Neuronal stem cell (in vitro differentiated cells): ENCODE measurements at regions not wholly inside any gene's neighbourhood (a gene's known extent, or its start where the extent isn't known, plus 50 kb on each side); places are given as distances from the start of the nearest gene placed in this dataset.

ENCODE experiments used
- DNase-seq: peaks from one replicate; pipeline ENCODE4 v3.0.0-alpha.2; 2013; ENCODE audit warnings: low spot score
- H2AFZ ChIP-seq: one replicate; pipeline ENCODE4 v1.6.1; 2013; ENCODE audit warnings: mild to moderate bottlenecking, low read length, inconsistent platforms
- H2AK5ac ChIP-seq: 2 replicates; pipeline ENCODE4 v1.6.1; 2013; ENCODE audit warnings: low read depth, mild to moderate bottlenecking, inconsistent platforms, low read length, moderate library complexity, mixed read lengths
- H2BK120ac ChIP-seq: 2 replicates; pipeline ENCODE4 v1.6.1; 2013; ENCODE audit warnings: low read depth, mild to moderate bottlenecking, inconsistent platforms, low read length, moderate library complexity, mixed read lengths
- H2BK12ac ChIP-seq: one replicate; pipeline ENCODE4 v1.6.1; 2013; ENCODE audit warnings: low read length, inconsistent platforms
- H2BK15ac ChIP-seq: 2 replicates; pipeline ENCODE4 v1.6.1; 2013; ENCODE audit warnings: mild to moderate bottlenecking, low read length, inconsistent platforms, mixed read lengths
- H2BK5ac ChIP-seq: one replicate; pipeline ENCODE4 v1.6.1; 2013; ENCODE audit warnings: inconsistent platforms, mild to moderate bottlenecking, low read length, moderate library complexity
- H3K14ac ChIP-seq: one replicate; pipeline ENCODE4 v1.6.1; 2013; ENCODE audit warnings: low read length, inconsistent platforms
- H3K18ac ChIP-seq: 2 replicates; pipeline ENCODE4 v1.6.1; 2013; ENCODE audit warnings: low read length, inconsistent platforms
- H3K23ac ChIP-seq: 2 replicates; pipeline ENCODE4 v1.6.1; 2013; ENCODE audit warnings: low read depth, mild to moderate bottlenecking, mixed read lengths, low read length, inconsistent platforms; ENCODE audit not compliant: poor library complexity
- H3K27ac ChIP-seq: replicated peaks from 3 replicates; pipeline ENCODE4 v1.5.1; 2013; ENCODE audit warnings: low read length, inconsistent platforms
- H3K27me3 ChIP-seq, 3 experiments: 2 replicates each; pipeline ENCODE4 v1.6.1; 2013; ENCODE audit warnings: low read length in 3 of 3, mild to moderate bottlenecking in 2 of 3, inconsistent platforms in 1 of 3, low read depth in 1 of 3, mixed read lengths in 1 of 3, moderate library complexity in 1 of 3; ENCODE audit not compliant: control insufficient read depth in 3 of 3, insufficient read depth in 3 of 3
- H3K36me3 ChIP-seq, 2 donors: replicated peaks in 1 of 2; 2 replicates each; pipeline ENCODE4 v1.6.1; 2013; ENCODE audit warnings: low read length in 2 of 2; ENCODE audit not compliant: control insufficient read depth in 2 of 2, insufficient read depth in 2 of 2
- H3K4ac ChIP-seq: 2 replicates; pipeline ENCODE4 v1.6.1; 2013; ENCODE audit warnings: inconsistent platforms, mild to moderate bottlenecking, low read length, moderate library complexity
- H3K4me1 ChIP-seq, 2 donors: 1 replicate in 1 of 2; 2 replicates in 1 of 2; pipeline ENCODE4 v1.6.1; 2013; ENCODE audit warnings: low read length in 2 of 2, low read depth in 1 of 2; ENCODE audit not compliant: control insufficient read depth in 2 of 2, insufficient read depth in 1 of 2
- H3K4me2 ChIP-seq: one replicate; pipeline ENCODE4 v1.6.1; 2013; ENCODE audit warnings: mild to moderate bottlenecking, low read length, inconsistent platforms; ENCODE audit not compliant: insufficient read depth, poor library complexity, severe bottlenecking
- H3K4me3 ChIP-seq, 2 donors: 2 replicates each; pipeline ENCODE4 v1.5.1; 2013; ENCODE audit warnings: low read length in 2 of 2, mild to moderate bottlenecking in 2 of 2, inconsistent platforms in 1 of 2, moderate library complexity in 1 of 2
- H3K79me1 ChIP-seq: one replicate; pipeline ENCODE4 v1.6.1; 2013; ENCODE audit warnings: low read depth, mild to moderate bottlenecking, inconsistent platforms, low read length, moderate library complexity
- H3K9ac ChIP-seq: one replicate; pipeline ENCODE4 v1.6.1; 2013; ENCODE audit warnings: mild to moderate bottlenecking, low read depth, low read length, inconsistent platforms; ENCODE audit not compliant: poor library complexity
- H3K9me3 ChIP-seq, 2 donors: replicated peaks in 1 of 2; 2 replicates each; pipeline versions ENCODE3 to v1.6.1; 2013; ENCODE audit warnings: low read length in 2 of 2, mild to moderate bottlenecking in 2 of 2, inconsistent platforms in 1 of 2, low read depth in 1 of 2, mixed read lengths in 1 of 2, moderate library complexity in 1 of 2; ENCODE audit not compliant: control insufficient read depth in 2 of 2, insufficient read depth in 1 of 2
- H4K8ac ChIP-seq: one replicate; pipeline ENCODE4 v1.6.1; 2013; ENCODE audit warnings: low read depth, mild to moderate bottlenecking, inconsistent platforms, low read length, moderate library complexity
- H4K91ac ChIP-seq: one replicate; pipeline ENCODE4 v1.6.1; 2013; ENCODE audit warnings: low read length, low read depth, mild to moderate bottlenecking, inconsistent platforms; ENCODE audit not compliant: poor library complexity
- WGBS, 2 donors: extraction: QIAGEN DNeasy Blood & Tissue Kit; methylation state at CpG; one replicate each; pipeline ENCODE4 v1.1.7; 2013; ENCODE audit warnings: missing lambda C conversion rate in 2 of 2, mixed read lengths in 1 of 2; ENCODE audit not compliant: insufficient read length in 2 of 2, insufficient replicate concordance in 1 of 2; ENCODE audit errors: extremely low coverage in 2 of 2; 5-methylcytosine and 5-hydroxymethylcytosine counted together

GRCh38 chr14:87805315-87805723, 187.7 kb downstream of the GALC start:
- Histone ChIP-seq H2BK15ac (no peak overlapping the region), H2AK5ac (no peak overlapping the region), H4K8ac (no peak overlapping the region), H3K4ac (no peak overlapping the region), H3K9me3 (peaks cover 0 to 3% of the 10 kb centered on the region in 2 donors), H3K27me3 (no peaks in the 10 kb centered on the region), H3K4me3 (no peak overlapping the region), H3K18ac (no peak overlapping the region), H3K27ac (no peak overlapping the region), H2BK12ac (no peak overlapping the region), H3K14ac (no peak overlapping the region), H2AFZ (no peak overlapping the region), H3K4me2 (no peak overlapping the region), H3K4me1 (no peaks in the 10 kb centered on the region), H3K79me1 (no peaks in the 10 kb centered on the region), H2BK120ac (no peak overlapping the region), H3K9ac (no peak overlapping the region), H4K91ac (no peak overlapping the region), H3K23ac (no peak overlapping the region), H2BK5ac (no peak overlapping the region), H3K36me3 (no peaks in the 10 kb centered on the region)
- DNase-seq: no peak
- no CpG with 5 or more reads among the region's 4 CpGs for WGBS, 2 donors

GRCh38 chr14:87800216-87800615, 192.8 kb downstream of the GALC start:
- no peak overlapping the region for H3K27ac ChIP-seq
- H2BK12ac ChIP-seq: no peak overlapping the region
- no peak overlapping the region for H3K4me2 ChIP-seq
- H3K4me3 ChIP-seq: no peak overlapping the region
- H3K9ac ChIP-seq: no peak overlapping the region
- no peak overlapping the region for H4K8ac ChIP-seq
- no peaks in the 10 kb centered on the region for H3K27me3 ChIP-seq
- H3K23ac ChIP-seq: no peak overlapping the region
- H3K36me3 ChIP-seq: no peaks in the 10 kb centered on the region
- no peak overlapping the region for H4K91ac ChIP-seq
- no peak for DNase-seq
- H2AK5ac ChIP-seq: no peak overlapping the region
- no peak overlapping the region for H3K18ac ChIP-seq
- H3K4me1 ChIP-seq: peaks cover 0 to 3% of the 10 kb centered on the region in 2 donors
- H2BK15ac ChIP-seq: no peak overlapping the region
- H2AFZ ChIP-seq: no peak overlapping the region
- no peak overlapping the region for H2BK120ac ChIP-seq
- H3K14ac ChIP-seq: no peak overlapping the region
- no peak overlapping the region for H3K4ac ChIP-seq
- H3K9me3 ChIP-seq: peaks cover 0 to 5% of the 10 kb centered on the region in 2 donors
- no peak overlapping the region for H2BK5ac ChIP-seq
- no peaks in the 10 kb centered on the region for H3K79me1 ChIP-seq

GRCh38 chr14:87799400-87799799, 193.6 kb downstream of the GALC start:
- H3K36me3 ChIP-seq: no peaks in the 10 kb centered on the region
- no peak overlapping the region for H2BK5ac ChIP-seq
- H3K27ac ChIP-seq: no peak overlapping the region
- H3K27me3 ChIP-seq: no peaks in the 10 kb centered on the region
- H3K9me3 ChIP-seq: peaks cover 0 to 3% of the 10 kb centered on the region in 2 donors
- no peaks in the 10 kb centered on the region for H3K79me1 ChIP-seq
- H4K91ac ChIP-seq: no peak overlapping the region
- no peak overlapping the region for H2AK5ac ChIP-seq
- no peak overlapping the region for H3K14ac ChIP-seq
- H3K23ac ChIP-seq: no peak overlapping the region
- H3K9ac ChIP-seq: no peak overlapping the region
- no peak for DNase-seq
- WGBS, 2 donors: no CpG with 5 or more reads among the region's 3 CpGs
- H3K4me1 ChIP-seq: peaks cover 0 to 3% of the 10 kb centered on the region in 2 donors
- H4K8ac ChIP-seq: no peak overlapping the region
- H2BK12ac ChIP-seq: no peak overlapping the region
- H2AFZ ChIP-seq: no peak overlapping the region
- H3K4ac ChIP-seq: no peak overlapping the region
- H3K4me2 ChIP-seq: no peak overlapping the region
- no peak overlapping the region for H3K4me3 ChIP-seq
- no peak overlapping the region for H2BK15ac ChIP-seq
- no peak overlapping the region for H2BK120ac ChIP-seq
- H3K18ac ChIP-seq: no peak overlapping the region

- Histone ChIP-seq H3K27me3 (no peaks in the 10 kb centered on the region), H2BK5ac (no peak overlapping the region), H3K36me3 (no peaks in the 10 kb centered on the region), H3K9me3 (peaks cover 0 to 3% of the 10 kb centered on the region in 2 donors), H3K18ac (no peak overlapping the region), H4K91ac (no peak overlapping the region), H2BK120ac (no peak overlapping the region), H3K4me3 (no peak overlapping the region), H2BK12ac (no peak overlapping the region), H3K4ac (no peak overlapping the region), H2AK5ac (no peak overlapping the region), H2BK15ac (no peak overlapping the region), H3K27ac (no peak overlapping the region), H3K14ac (no peak overlapping the region), H3K4me1 (peaks cover 0 to 3% of the 10 kb centered on the region in 2 donors), H3K9ac (no peak overlapping the region), H3K79me1 (no peaks in the 10 kb centered on the region), H3K4me2 (no peak overlapping the region), H2AFZ (no peak overlapping the region), H3K23ac (no peak overlapping the region), H4K8ac (no peak overlapping the region)
- DNase-seq: no peak
- WGBS, 2 donors: no CpG with 5 or more reads among the region's 7 CpGs
These were observed 196.0 kb downstream of the GALC start for GRCh38 chr14:87797001-87797400.
